Parathyroid adenoma (tissue), 2 donors: ENCODE measurements at regions not wholly inside any gene's neighbourhood (a gene's known extent, or its start where the extent isn't known, plus 50 kb on each side); places are given as distances from the start of the nearest gene placed in this dataset.

Experiments used
- H2AFZ ChIP-seq: fragments of 300-600 bp; sonication (generic); one replicate; pipeline ENCODE4 v1.7.0; 2017; ENCODE audit warnings: antibody characterized with exemption, mild to moderate bottlenecking
- H3K27ac ChIP-seq: fragments of 300-600 bp; sonication (generic); one replicate; pipeline ENCODE4 v1.7.0; 2017
- H3K27me3 ChIP-seq: fragments of 300-600 bp; sonication (generic); one replicate; pipeline ENCODE4 v1.7.0; 2017; ENCODE audit warnings: low read length; ENCODE audit not compliant: control insufficient read depth, insufficient read depth
- H3K36me3 ChIP-seq: fragments of 300-600 bp; sonication (generic); one replicate; pipeline ENCODE4 v1.7.0; 2017; ENCODE audit warnings: low read length; ENCODE audit not compliant: control insufficient read depth, insufficient read depth
- H3K4me1 ChIP-seq: fragments of 300-600 bp; sonication (generic); one replicate; pipeline ENCODE4 v1.7.0; 2017; ENCODE audit warnings: control low read depth
- H3K4me2 ChIP-seq: fragments of 300-600 bp; sonication (generic); one replicate; pipeline ENCODE4 v1.7.0; 2017; ENCODE audit warnings: low read length
- H3K4me3 ChIP-seq: fragments of 300-600 bp; sonication (generic); one replicate; pipeline ENCODE4 v1.7.0; 2017; ENCODE audit warnings: low read depth, low read length
- H3K79me2 ChIP-seq: fragments of 300-600 bp; sonication (generic); one replicate; pipeline ENCODE4 v1.7.0; 2017; ENCODE audit warnings: control low read depth
- H3K9ac ChIP-seq: fragments of 300-600 bp; sonication (generic); one replicate; pipeline ENCODE4 v1.7.0; 2017; ENCODE audit warnings: mild to moderate bottlenecking
- H3K9me3 ChIP-seq: fragments of 300-600 bp; sonication (generic); one replicate; pipeline ENCODE4 v1.7.0; 2017; ENCODE audit warnings: low read length; ENCODE audit not compliant: control insufficient read depth
- TF ChIP-seq, protein P1 (sequence below): fragments of 300-600 bp; sonication (generic); IDR thresholded peaks from one replicate; pipeline ENCODE4 v1.7.0; 2017; ENCODE audit warnings: antibody characterized with exemption, mild to moderate bottlenecking
- donor health status: primary hyperparathyroidism.

DNA sequence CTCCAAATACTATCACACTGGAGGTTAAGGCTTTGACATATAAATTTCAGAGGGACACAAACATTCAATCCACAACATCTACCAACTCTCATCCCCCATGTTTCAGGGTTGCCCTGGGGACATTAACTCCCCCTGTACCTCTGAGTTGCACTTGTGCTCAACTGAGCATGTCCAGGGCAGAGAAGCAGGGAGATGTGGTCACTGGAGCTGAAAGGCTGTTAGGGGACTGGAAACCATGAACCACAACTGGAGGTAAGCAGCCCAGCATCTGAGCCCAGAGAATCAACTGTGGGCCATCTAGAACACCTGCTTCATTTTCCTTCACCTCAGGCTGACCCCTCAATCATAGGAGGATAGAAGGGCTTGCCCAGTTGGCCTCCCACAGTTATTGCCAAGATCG lies 641.1 kb downstream of the MID1IP1 start:
- H3K4me3 ChIP-seq, result no peak overlapping the region
- H2AFZ ChIP-seq, result no peak overlapping the region
- no peaks in the 10 kb centered on the region for H3K4me1 ChIP-seq
- H3K36me3 ChIP-seq, result no peaks in the 10 kb centered on the region
- H3K9me3 ChIP-seq, result no peaks in the 10 kb centered on the region
- H3K27me3 ChIP-seq, result no peaks in the 10 kb centered on the region
- H3K9ac ChIP-seq, result no peak overlapping the region
- H3K4me2 ChIP-seq, result no peak overlapping the region
- TF ChIP-seq, protein P1, sequence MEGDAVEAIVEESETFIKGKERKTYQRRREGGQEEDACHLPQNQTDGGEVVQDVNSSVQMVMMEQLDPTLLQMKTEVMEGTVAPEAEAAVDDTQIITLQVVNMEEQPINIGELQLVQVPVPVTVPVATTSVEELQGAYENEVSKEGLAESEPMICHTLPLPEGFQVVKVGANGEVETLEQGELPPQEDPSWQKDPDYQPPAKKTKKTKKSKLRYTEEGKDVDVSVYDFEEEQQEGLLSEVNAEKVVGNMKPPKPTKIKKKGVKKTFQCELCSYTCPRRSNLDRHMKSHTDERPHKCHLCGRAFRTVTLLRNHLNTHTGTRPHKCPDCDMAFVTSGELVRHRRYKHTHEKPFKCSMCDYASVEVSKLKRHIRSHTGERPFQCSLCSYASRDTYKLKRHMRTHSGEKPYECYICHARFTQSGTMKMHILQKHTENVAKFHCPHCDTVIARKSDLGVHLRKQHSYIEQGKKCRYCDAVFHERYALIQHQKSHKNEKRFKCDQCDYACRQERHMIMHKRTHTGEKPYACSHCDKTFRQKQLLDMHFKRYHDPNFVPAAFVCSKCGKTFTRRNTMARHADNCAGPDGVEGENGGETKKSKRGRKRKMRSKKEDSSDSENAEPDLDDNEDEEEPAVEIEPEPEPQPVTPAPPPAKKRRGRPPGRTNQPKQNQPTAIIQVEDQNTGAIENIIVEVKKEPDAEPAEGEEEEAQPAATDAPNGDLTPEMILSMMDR, result no peak
- no peak overlapping the region for H3K27ac ChIP-seq
- no peaks in the 10 kb centered on the region for H3K79me2 ChIP-seq

DNA sequence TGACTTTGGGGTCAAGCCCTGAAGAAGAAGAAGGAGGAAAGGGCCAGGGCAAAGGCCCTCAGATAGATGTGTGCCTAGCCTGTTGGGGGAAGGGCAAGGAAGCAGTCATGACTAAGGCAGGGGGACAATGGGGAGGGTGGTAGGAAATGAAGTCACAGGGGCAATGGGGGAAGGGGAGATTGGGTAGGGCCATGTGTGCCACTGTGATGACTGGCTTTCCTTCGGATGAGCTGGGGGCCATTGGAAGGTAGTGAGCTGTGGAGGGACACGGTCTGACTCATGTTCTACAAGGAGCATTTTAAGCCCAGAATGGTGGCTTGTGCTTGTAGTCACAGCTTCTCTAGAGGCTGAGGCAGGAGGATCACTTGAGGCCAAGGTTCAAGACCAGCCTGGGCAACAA lies 642.0 kb downstream of the MID1IP1 start:
- no peak overlapping the region for H2AFZ ChIP-seq
- H3K9me3 ChIP-seq, result no peaks in the 10 kb centered on the region
- H3K27me3 ChIP-seq, result no peaks in the 10 kb centered on the region
- TF ChIP-seq, protein P1, result no peak
- no peaks in the 10 kb centered on the region for H3K4me1 ChIP-seq
- H3K4me3 ChIP-seq, result no peak overlapping the region
- H3K79me2 ChIP-seq, result no peaks in the 10 kb centered on the region
- H3K36me3 ChIP-seq, result no peaks in the 10 kb centered on the region
- H3K4me2 ChIP-seq, result no peak overlapping the region
- H3K27ac ChIP-seq, result no peak overlapping the region
- H3K9ac ChIP-seq, result no peak overlapping the region

DNA sequence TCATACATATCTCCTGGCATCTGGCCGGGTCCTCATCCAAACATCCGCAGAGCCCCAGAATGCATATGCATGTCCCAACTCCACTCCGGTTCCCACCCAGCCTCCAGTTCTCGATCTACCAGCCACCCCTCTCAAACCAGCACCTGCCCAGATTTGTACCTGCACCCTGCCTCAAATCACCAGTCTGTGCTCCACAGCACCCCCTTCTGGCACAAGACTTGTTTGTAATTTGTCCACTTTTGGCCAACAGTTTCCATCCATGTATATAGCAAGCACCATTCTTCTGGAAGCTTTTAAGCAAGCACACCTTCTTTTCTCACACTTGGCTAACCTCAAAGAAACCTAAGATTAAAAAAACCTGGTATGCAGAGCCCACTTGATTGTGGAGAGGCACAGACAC lies 644.1 kb downstream of the MID1IP1 start:
- Histone ChIP-seq H3K4me2 (no peak overlapping the region), H3K9ac (no peak overlapping the region), H3K27ac (no peak overlapping the region), H3K36me3 (no peaks in the 10 kb centered on the region), H3K4me3 (no peak overlapping the region), H2AFZ (no peak overlapping the region), H3K9me3 (no peaks in the 10 kb centered on the region), H3K27me3 (no peaks in the 10 kb centered on the region), H3K4me1 (no peaks in the 10 kb centered on the region), H3K79me2 (no peaks in the 10 kb centered on the region)
- TF ChIP-seq, protein P1, result no peak

DNA sequence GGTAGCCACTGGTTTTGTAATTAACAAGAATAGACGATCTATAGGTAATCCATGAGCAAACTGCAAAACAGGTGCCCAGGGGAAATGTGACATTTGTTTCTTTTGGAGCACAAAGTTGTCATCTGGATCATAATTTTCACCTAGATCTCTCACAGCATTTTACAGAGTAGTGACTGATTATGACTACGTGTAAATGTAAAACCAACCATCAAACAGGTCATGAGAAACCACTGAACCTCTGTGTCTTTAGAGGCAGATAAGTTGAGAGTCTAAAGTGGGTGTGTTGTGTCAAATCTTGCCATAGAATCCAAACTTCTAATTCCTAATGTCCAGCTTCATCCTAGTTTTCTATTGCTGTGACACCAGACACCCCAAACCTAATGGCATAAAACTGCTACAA lies 648.1 kb downstream of the MID1IP1 start:
- H3K9ac ChIP-seq, result no peak overlapping the region
- no peaks in the 10 kb centered on the region for H3K36me3 ChIP-seq
- no peak overlapping the region for H3K4me2 ChIP-seq
- H2AFZ ChIP-seq, result no peak overlapping the region
- no peaks in the 10 kb centered on the region for H3K4me1 ChIP-seq
- H3K4me3 ChIP-seq, result no peak overlapping the region
- no peak overlapping the region for H3K27ac ChIP-seq
- H3K27me3 ChIP-seq, result no peaks in the 10 kb centered on the region
- H3K9me3 ChIP-seq, result no peaks in the 10 kb centered on the region
- H3K79me2 ChIP-seq, result no peaks in the 10 kb centered on the region
- TF ChIP-seq, protein P1, result no peak

DNA sequence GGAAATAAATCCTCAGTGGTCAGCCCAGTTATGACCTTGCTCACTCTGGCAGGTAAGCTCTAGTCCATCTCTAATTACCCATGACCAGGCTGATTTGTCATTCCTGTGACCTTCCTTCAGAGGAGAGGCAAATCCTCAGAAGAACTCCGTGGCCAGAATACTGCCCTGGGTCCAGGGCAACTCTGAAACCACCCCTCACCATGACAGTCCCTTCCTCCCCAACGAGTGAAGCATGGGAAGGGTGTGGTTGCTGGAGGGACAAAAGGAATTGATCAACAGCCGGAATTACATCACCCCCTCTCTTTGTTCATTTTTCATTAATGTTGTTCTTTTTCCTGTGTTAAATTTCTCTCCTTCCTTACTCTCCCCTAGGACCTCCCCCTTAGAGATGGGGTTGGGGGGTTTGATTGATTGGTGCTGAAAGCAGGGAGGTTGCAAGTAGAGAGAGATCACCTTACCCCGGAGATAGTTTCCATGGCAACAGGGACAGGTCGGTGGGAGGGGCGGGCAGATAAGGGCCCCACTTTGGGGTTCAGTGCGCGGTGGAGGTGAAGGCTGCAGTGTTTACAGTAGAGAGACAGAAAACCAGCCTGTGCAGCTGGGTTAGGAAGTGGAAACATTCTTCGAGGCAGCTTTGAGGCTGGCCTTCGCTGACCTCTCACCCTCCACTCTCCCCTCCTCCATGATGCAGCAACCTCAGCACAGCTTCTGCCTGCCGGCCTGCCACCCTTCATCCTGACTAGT lies 647.4 kb downstream of the BCOR start:
- no peak overlapping the region for H3K9ac ChIP-seq

More for the DNA sequence above, 647.4 kb downstream of the BCOR start:
- Histone ChIP-seq H3K36me3 (no peaks in the 10 kb centered on the region), H3K4me3 (no peak overlapping the region), H3K79me2 (no peaks in the 10 kb centered on the region), H3K4me1 (no peaks in the 10 kb centered on the region), H3K9me3 (no peaks in the 10 kb centered on the region), H3K4me2 (no peak overlapping the region), H3K27ac (no peak overlapping the region), H3K27me3 (no peaks in the 10 kb centered on the region), H2AFZ (peak overlapping the region; percentile 17)
- TF ChIP-seq, protein P1, result no peak
